HCT116 (cell line): ENCODE measurements at regions not wholly inside any gene's neighbourhood (a gene's known extent, or its start where the extent isn't known, plus 50 kb on each side); places are given as distances from the start of the nearest gene placed in this dataset.

ENCODE experiments used
- ATAC-seq: fragments of 200-7000 bp; cut with Tn5 transposase; 2 replicates; pipeline ENCODE4 v1.9.1; 2020; ENCODE audit warnings: mild to moderate bottlenecking, moderate library complexity
- BruUV-seq: library from RNA; stranded (reverse); fragments of 400-500 nt; replicated peaks from 2 replicates; lab custom pipeline; 2021; lab: Mats Ljungman, UMichigan
- CTCF ChIA-PET: fragments of 300-600 bp; sonication (Branson Sonifier 250); formaldehyde crosslinking; loops from one replicate; lab custom pipeline; 2021; ENCODE audit warnings: antibody characterized with exemption; lab: Charles Lee
- POLR2A ChIA-PET: fragments of 300-600, 350-600 bp; sonication (Branson Sonifier 250); formaldehyde crosslinking; loops from one replicate; lab custom pipeline; 2021; ENCODE audit warnings: antibody characterized with exemption; lab: Charles Lee
- RAD21 ChIA-PET, 2 experiments: fragments of 300-600 bp; sonication (Branson Sonifier 250); formaldehyde crosslinking; loops; one replicate each; lab custom pipeline; 2023; ENCODE audit warnings: low total read pairs in 2 of 2; ENCODE audit not compliant: uncharacterized antibody in 2 of 2, unreplicated experiment in 2 of 2, low non-redundant PET in 1 of 2; lab: Charles Lee
- DNase-seq: peaks from one replicate; pipeline ENCODE4 v3.0.0-alpha.2; 2010; ENCODE audit warnings: low read depth, low spot score
- H2AFZ ChIP-seq: fragments of 200-600 bp; shearing (Covaris generic), sonication (generic); 2 replicates; pipeline ENCODE4 v1.6.1; 2017; ENCODE audit warnings: low read depth, mixed run types, mixed read lengths, antibody characterized with exemption, low read length; ENCODE audit not compliant: poor library complexity, severe bottlenecking
- H3K27ac ChIP-seq: 2 replicates; pipeline ENCODE4 v1.5.1; 2012; ENCODE audit warnings: low read depth, low read length
- H3K27me3 ChIP-seq: fragments of 200-600 bp; sonication (generic); 2 replicates; pipeline ENCODE4 v1.6.1; 2016; ENCODE audit warnings: mixed run types, low read length, mixed read lengths; ENCODE audit not compliant: insufficient read depth
- H3K36me3 ChIP-seq, 2 experiments: fragments of 200-500 bp in 1 of 2; fragments of 200-600 bp in 1 of 2; sonication (Bioruptor generic) in 1 of 2; sonication (generic) in 1 of 2; 2 replicates each; pipeline versions ENCODE4 v1.5.1 to v1.6.1; 2014 to 2016; ENCODE audit warnings: low read length in 2 of 2, inconsistent platforms in 1 of 2, mixed read lengths in 1 of 2, mixed run types in 1 of 2; ENCODE audit not compliant: insufficient read depth in 2 of 2, control insufficient read depth in 1 of 2
- H3K4me1 ChIP-seq, 2 experiments: fragments of 200-600 bp in 1 of 2; sonication (generic) in 1 of 2; 2 replicates each; pipeline versions ENCODE4 v1.5.1 to v1.6.1; 2012 to 2017; ENCODE audit warnings: low read length in 2 of 2, inconsistent platforms in 1 of 2, mild to moderate bottlenecking in 1 of 2, mixed read lengths in 1 of 2, mixed run types in 1 of 2, moderate library complexity in 1 of 2; ENCODE audit not compliant: insufficient read depth in 2 of 2, control insufficient read depth in 1 of 2
- H3K4me2 ChIP-seq: fragments of 200-600 bp; sonication (generic); 2 replicates; pipeline ENCODE4 v1.6.1; 2017; ENCODE audit warnings: mixed run types, low read length, mixed read lengths
- H3K4me3 ChIP-seq, 2 experiments: fragments of 200-600 bp in 1 of 2; sonication (generic) in 1 of 2; replicated peaks in 1 of 2; 2 replicates each; pipeline ENCODE4 v1.5.1; 2011 to 2016; ENCODE audit warnings: low read length in 2 of 2, control low read depth in 1 of 2, low read depth in 1 of 2, mild to moderate bottlenecking in 1 of 2, mixed read lengths in 1 of 2, mixed run types in 1 of 2
- H3K79me2 ChIP-seq: fragments of 200-600 bp; sonication (generic); 2 replicates; pipeline ENCODE4 v1.6.1; 2017; ENCODE audit warnings: mild to moderate bottlenecking, mixed run types, low read length, moderate library complexity, mixed read lengths; ENCODE audit not compliant: insufficient read depth
- H3K9ac ChIP-seq: fragments of 200-600 bp; sonication (generic); 2 replicates; pipeline ENCODE4 v1.6.1; 2016; ENCODE audit warnings: low read length, mixed read lengths
- H3K9me2 ChIP-seq: fragments of 200-600 bp; sonication (generic), shearing (Covaris generic); 2 replicates; pipeline ENCODE4 v1.6.1; 2017; ENCODE audit warnings: mixed run types, mild to moderate bottlenecking, moderate library complexity; ENCODE audit not compliant: insufficient read depth
- H3K9me3 ChIP-seq, 2 experiments: fragments of 200-500 bp in 1 of 2; fragments of 200-600 bp in 1 of 2; sonication (Bioruptor generic) in 1 of 2; sonication (generic) in 1 of 2; 2 replicates each; pipeline ENCODE4 v1.6.1; 2014 to 2017; ENCODE audit warnings: low read length in 2 of 2, mixed read lengths in 2 of 2, inconsistent platforms in 1 of 2, low read depth in 1 of 2, mild to moderate bottlenecking in 1 of 2, mixed run types in 1 of 2, moderate library complexity in 1 of 2; ENCODE audit not compliant: control insufficient read depth in 1 of 2, insufficient read depth in 1 of 2
- H4K20me1 ChIP-seq: fragments of 200-600 bp; sonication (generic), shearing (Covaris generic); 2 replicates; pipeline ENCODE4 v1.6.1; 2017; ENCODE audit warnings: mixed run types, mild to moderate bottlenecking, moderate library complexity; ENCODE audit not compliant: insufficient read depth
- CBX3 ChIP-seq: IDR thresholded peaks from 2 replicates; pipeline ENCODE4 v1.6.1; 2012; ENCODE audit warnings: low read depth
- CEBPB ChIP-seq: IDR thresholded peaks from 2 replicates; pipeline ENCODE4 v1.6.1; 2012; ENCODE audit warnings: low read depth
- EGR1 ChIP-seq: IDR thresholded peaks from 2 replicates; pipeline ENCODE4 v1.6.1; 2012; ENCODE audit warnings: low read depth
- ELF1 ChIP-seq: IDR thresholded peaks from 2 replicates; pipeline ENCODE4 v1.6.1; 2012; ENCODE audit warnings: low read depth, borderline replicate concordance
- EZH2 ChIP-seq: fragments of 200-600 bp; sonication (generic); IDR thresholded peaks from 2 replicates; pipeline ENCODE4 v1.6.1; 2017; ENCODE audit warnings: antibody characterized with exemption, mixed run types
- EZH2phosphoT487 ChIP-seq: fragments of 200-600 bp; IDR thresholded peaks from 2 replicates; pipeline ENCODE4 v1.6.1; 2018; ENCODE audit warnings: antibody characterized with exemption, borderline replicate concordance
- FOSL1 ChIP-seq: IDR thresholded peaks from 2 replicates; pipeline ENCODE4 v1.6.1; 2012; ENCODE audit warnings: low read depth
- POLR2A ChIP-seq: IDR thresholded peaks from 2 replicates; pipeline ENCODE4 v1.7.0; 2011; ENCODE audit warnings: borderline replicate concordance; ENCODE audit not compliant: insufficient read depth, insufficient read length; ENCODE audit errors: extremely low read depth
- RAD21 ChIP-seq: IDR thresholded peaks from 2 replicates; pipeline ENCODE4 v1.6.1; 2012; ENCODE audit warnings: low read depth, mild to moderate bottlenecking
- SIN3A ChIP-seq: IDR thresholded peaks from 2 replicates; pipeline ENCODE4 v1.6.1; 2012; ENCODE audit warnings: low read depth
- SRF ChIP-seq: IDR thresholded peaks from 2 replicates; pipeline ENCODE4 v1.6.1; 2012; ENCODE audit warnings: low read depth
- TCF7L2 ChIP-seq: IDR thresholded peaks from 2 replicates; pipeline ENCODE4 v1.7.0; 2011; ENCODE audit warnings: borderline replicate concordance, inconsistent platforms; ENCODE audit not compliant: insufficient read depth, insufficient read length; ENCODE audit errors: extremely low read depth
- ZNF274 ChIP-seq: fragments of 200-500 bp; sonication (Bioruptor generic); IDR thresholded peaks from 2 replicates; pipeline ENCODE4 v1.6.1; 2014; ENCODE audit warnings: mild to moderate bottlenecking, low read depth, low read length, inconsistent platforms
- intact Hi-C: fragments of 100-400 bp; cut with micrococcal nuclease; formaldehyde crosslinking; loops from 2 replicates; pipeline ENCODE4 v1.10.0; 2022
- TF ChIP-seq, protein P1 (sequence below): IDR thresholded peaks from 2 replicates; pipeline ENCODE4 v1.6.1; 2012
- TF ChIP-seq, protein P2 (sequence below), 3 experiments: fragments of 200-600 bp in 1 of 3; sonication (generic) in 1 of 3; IDR thresholded peaks in 2 of 3; conservative IDR thresholded peaks in 1 of 3; 2 replicates each; pipeline ENCODE4 v1.5.1; 2012 to 2017; ENCODE audit warnings: low read depth in 2 of 3, low read length in 2 of 3, antibody characterized with exemption in 1 of 3, borderline replicate concordance in 1 of 3, control low read depth in 1 of 3, mild to moderate bottlenecking in 1 of 3, mixed read lengths in 1 of 3, mixed run types in 1 of 3, moderate library complexity in 1 of 3; ENCODE audit not compliant: insufficient read depth in 1 of 3
- TF ChIP-seq, protein P3 (sequence below): IDR thresholded peaks from 2 replicates; pipeline ENCODE4 v1.6.1; 2012
- TF ChIP-seq, protein P4 (sequence below): IDR thresholded peaks from 2 replicates; pipeline ENCODE4 v1.6.1; 2012; ENCODE audit warnings: low read depth

DNA sequence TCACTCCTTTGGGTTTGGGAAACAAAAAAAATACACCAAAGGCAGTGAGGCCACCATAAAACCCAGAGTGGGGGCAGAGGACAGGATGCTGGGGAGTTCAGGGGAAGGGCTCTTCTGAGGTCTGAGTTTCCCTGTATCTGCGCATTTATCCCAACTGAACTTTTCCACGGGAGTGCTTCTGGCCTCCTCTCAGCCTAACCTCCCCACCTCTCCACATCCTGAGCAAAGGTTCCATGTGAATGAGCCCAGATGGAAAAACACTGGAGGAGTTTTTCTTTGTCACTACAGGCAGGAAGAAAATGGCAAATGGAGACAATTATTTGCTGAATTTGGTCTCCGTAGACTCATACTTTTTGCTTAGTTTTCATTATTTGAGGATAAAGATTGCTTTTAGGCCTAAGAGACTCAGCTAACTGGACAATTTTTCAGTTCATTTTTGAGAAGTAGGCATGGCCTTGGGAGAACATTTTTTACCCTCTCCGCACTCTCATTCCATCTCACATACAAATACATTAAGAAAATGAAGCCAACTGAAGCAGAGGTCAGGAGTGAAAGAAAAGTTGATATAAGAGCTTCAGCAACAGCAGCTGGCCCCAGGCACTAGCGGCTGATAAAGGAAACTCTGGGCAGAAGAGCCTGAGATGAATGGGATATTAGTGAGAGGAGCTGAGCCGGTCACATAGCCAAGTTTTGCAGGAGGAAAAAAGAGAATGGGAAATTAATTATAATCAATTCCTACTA, 82.6 kb upstream of the CYP1B1 start:
- H3K27me3 ChIP-seq = no peaks in the 10 kb centered on the region
- no peak overlapping the region for H3K27ac ChIP-seq
- no peak overlapping the region for H3K4me2 ChIP-seq
- TF ChIP-seq RAD21 (no peak), SRF (no peak), CBX3 (no peak), TCF7L2 (no peak), FOSL1 (no peak), EZH2 (no peak), ZNF274 (no peak), SIN3A (no peak), EGR1 (no peak), ELF1 (no peak), POLR2A (no peak), CEBPB (no peak), EZH2phosphoT487 (no peak)
- TF ChIP-seq, protein P1, sequence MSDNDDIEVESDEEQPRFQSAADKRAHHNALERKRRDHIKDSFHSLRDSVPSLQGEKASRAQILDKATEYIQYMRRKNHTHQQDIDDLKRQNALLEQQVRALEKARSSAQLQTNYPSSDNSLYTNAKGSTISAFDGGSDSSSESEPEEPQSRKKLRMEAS = no peak
- TF ChIP-seq, protein P2, sequence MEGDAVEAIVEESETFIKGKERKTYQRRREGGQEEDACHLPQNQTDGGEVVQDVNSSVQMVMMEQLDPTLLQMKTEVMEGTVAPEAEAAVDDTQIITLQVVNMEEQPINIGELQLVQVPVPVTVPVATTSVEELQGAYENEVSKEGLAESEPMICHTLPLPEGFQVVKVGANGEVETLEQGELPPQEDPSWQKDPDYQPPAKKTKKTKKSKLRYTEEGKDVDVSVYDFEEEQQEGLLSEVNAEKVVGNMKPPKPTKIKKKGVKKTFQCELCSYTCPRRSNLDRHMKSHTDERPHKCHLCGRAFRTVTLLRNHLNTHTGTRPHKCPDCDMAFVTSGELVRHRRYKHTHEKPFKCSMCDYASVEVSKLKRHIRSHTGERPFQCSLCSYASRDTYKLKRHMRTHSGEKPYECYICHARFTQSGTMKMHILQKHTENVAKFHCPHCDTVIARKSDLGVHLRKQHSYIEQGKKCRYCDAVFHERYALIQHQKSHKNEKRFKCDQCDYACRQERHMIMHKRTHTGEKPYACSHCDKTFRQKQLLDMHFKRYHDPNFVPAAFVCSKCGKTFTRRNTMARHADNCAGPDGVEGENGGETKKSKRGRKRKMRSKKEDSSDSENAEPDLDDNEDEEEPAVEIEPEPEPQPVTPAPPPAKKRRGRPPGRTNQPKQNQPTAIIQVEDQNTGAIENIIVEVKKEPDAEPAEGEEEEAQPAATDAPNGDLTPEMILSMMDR (IDR thresholded peaks at IDR 0.05 in 2 of 3, conservative IDR thresholded peaks at IDR 0.05 in 1 of 3; ENCODE audit: borderline replicate concordance in 1 of 3, insufficient read depth in 1 of 3, low read depth in 2 of 3, low read length in 2 of 3) = no peak
- TF ChIP-seq, protein P3, sequence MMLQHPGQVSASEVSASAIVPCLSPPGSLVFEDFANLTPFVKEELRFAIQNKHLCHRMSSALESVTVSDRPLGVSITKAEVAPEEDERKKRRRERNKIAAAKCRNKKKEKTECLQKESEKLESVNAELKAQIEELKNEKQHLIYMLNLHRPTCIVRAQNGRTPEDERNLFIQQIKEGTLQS = no peak
- TF ChIP-seq, protein P4, sequence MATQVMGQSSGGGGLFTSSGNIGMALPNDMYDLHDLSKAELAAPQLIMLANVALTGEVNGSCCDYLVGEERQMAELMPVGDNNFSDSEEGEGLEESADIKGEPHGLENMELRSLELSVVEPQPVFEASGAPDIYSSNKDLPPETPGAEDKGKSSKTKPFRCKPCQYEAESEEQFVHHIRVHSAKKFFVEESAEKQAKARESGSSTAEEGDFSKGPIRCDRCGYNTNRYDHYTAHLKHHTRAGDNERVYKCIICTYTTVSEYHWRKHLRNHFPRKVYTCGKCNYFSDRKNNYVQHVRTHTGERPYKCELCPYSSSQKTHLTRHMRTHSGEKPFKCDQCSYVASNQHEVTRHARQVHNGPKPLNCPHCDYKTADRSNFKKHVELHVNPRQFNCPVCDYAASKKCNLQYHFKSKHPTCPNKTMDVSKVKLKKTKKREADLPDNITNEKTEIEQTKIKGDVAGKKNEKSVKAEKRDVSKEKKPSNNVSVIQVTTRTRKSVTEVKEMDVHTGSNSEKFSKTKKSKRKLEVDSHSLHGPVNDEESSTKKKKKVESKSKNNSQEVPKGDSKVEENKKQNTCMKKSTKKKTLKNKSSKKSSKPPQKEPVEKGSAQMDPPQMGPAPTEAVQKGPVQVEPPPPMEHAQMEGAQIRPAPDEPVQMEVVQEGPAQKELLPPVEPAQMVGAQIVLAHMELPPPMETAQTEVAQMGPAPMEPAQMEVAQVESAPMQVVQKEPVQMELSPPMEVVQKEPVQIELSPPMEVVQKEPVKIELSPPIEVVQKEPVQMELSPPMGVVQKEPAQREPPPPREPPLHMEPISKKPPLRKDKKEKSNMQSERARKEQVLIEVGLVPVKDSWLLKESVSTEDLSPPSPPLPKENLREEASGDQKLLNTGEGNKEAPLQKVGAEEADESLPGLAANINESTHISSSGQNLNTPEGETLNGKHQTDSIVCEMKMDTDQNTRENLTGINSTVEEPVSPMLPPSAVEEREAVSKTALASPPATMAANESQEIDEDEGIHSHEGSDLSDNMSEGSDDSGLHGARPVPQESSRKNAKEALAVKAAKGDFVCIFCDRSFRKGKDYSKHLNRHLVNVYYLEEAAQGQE = no peak
- intact Hi-C loops = no loop called here
- no peaks in the 10 kb centered on the region for H3K79me2 ChIP-seq
- no peak for DNase-seq
- H3K9me2 ChIP-seq = no peaks in the 10 kb centered on the region
- H3K4me3 ChIP-seq = no peak overlapping the region
- POLR2A ChIA-PET = no interaction called here
- RAD21 ChIA-PET = no interaction called here
- H3K9ac ChIP-seq = no peak overlapping the region
- CTCF ChIA-PET = no interaction called here
- ATAC-seq = no peak
- H3K9me3 ChIP-seq = no peaks in the 10 kb centered on the region
- no peak overlapping the region for H2AFZ ChIP-seq
- no peaks in the 10 kb centered on the region for H4K20me1 ChIP-seq
- no peaks in the 10 kb centered on the region for H3K4me1 ChIP-seq
- BruUV-seq = no TSS peak
- H3K36me3 ChIP-seq = no peaks in the 10 kb centered on the region
